ENCODE measurements at regions not wholly inside any gene's neighbourhood (a gene's known extent, or its start where the extent isn't known, plus 50 kb on each side); places are given as distances from the start of the nearest gene placed in this dataset.
A peak's percentile ranks its signal among the peaks of the same experiment; 100 is the strongest.
"Not testable (repeated sequence)": the region's sequence is repeated elsewhere in the genome, so short reads cannot be mapped to it uniquely, and the experiment has no call there.

DNA sequence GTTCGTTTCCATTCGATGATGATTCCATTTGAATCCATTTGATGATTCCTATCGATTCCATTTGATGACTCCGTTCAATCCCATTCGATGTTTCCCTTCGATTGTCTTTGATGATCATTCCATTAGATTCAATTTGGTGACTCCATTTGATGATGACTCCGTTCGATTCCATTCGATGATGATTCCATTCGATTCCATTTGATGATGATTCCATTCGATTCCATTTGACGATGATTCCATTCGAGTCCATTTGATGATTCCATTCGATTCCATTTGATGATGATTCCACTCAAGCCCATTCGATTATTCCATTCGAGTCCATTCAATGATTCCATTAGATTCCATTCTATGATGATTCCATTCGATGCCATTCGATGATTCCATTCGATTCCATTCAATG is 2730.6 kb downstream of the RPIA start:
- H3K4me2 ChIP-seq (ENCODE audit: insufficient read depth, low read length); H3K79me2 ChIP-seq (ENCODE audit: insufficient read depth, low read length); H4K20me1 ChIP-seq (ENCODE audit: insufficient read depth, low read length); H3K27me3 ChIP-seq (ENCODE audit: insufficient read depth, low read length); H3K9me3 ChIP-seq (ENCODE audit: low read depth, low read length); DNase-seq (ENCODE audit: insufficient read length, low spot score, missing footprints); H3K4me1 ChIP-seq (ENCODE audit: insufficient read depth, low read length); H3K36me3 ChIP-seq (ENCODE audit: insufficient read depth, low read length); H2AFZ ChIP-seq (ENCODE audit: low read length); H3K4me3 ChIP-seq (ENCODE audit: insufficient read depth, low read length); H3K27ac ChIP-seq (ENCODE audit: low read depth, low read length): not testable (repeated sequence)

DNA sequence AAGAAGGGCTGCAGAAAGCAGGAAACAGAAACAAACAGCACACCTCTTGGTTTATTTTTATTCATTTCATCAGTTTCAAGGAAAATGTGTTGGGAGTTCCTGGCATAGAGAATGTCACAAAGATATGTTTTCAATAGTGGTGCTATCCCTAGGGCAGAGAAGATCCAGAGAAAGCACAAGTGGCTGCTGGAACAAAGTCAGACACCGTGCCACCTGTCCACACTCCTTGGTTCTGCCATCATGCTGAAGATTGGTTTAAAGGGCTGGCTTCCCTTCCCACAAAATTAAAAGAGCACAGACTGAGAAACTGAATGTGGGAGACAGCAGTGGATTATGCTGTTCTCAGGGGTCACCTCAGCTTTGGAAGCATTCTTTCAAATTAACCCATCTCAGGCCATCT is 2735.7 kb downstream of the RPIA start:
- H3K4me1 ChIP-seq (ENCODE audit: insufficient read depth, low read length); H4K20me1 ChIP-seq (ENCODE audit: insufficient read depth, low read length); H3K27ac ChIP-seq (ENCODE audit: low read depth, low read length); DNase-seq (ENCODE audit: insufficient read length, low spot score, missing footprints); H3K4me3 ChIP-seq (ENCODE audit: insufficient read depth, low read length); H3K36me3 ChIP-seq (ENCODE audit: insufficient read depth, low read length); H3K79me2 ChIP-seq (ENCODE audit: insufficient read depth, low read length); H3K27me3 ChIP-seq (ENCODE audit: insufficient read depth, low read length); H3K4me2 ChIP-seq (ENCODE audit: insufficient read depth, low read length); H2AFZ ChIP-seq (ENCODE audit: low read length); H3K9me3 ChIP-seq (ENCODE audit: low read depth, low read length): not testable (repeated sequence)

DNA sequence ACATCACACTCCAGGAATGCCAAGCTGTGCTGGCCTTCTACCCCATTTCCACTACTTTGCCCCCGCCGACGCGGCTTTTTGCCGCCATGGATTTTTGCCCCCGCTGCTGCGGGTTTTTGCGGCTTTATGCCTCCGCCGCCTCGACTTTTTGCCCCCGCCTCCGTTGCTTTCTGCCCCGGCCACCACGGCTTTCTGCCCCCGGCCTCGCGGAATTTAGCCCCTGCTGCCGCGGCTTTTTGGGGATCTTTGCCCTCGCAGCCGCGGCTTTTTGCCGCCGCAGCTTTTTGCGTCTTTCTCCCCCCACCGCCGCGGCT is 2750.4 kb downstream of the RPIA start:
- H3K36me3 ChIP-seq (ENCODE audit: insufficient read depth, low read length); H3K4me1 ChIP-seq (ENCODE audit: insufficient read depth, low read length); H3K9me3 ChIP-seq (ENCODE audit: low read depth, low read length); H3K79me2 ChIP-seq (ENCODE audit: insufficient read depth, low read length); H4K20me1 ChIP-seq (ENCODE audit: insufficient read depth, low read length); H3K27ac ChIP-seq (ENCODE audit: low read depth, low read length); DNase-seq (ENCODE audit: insufficient read length, low spot score, missing footprints): not testable (repeated sequence)
- H3K4me2 ChIP-seq (ENCODE audit: insufficient read depth, low read length): peak overlapping the region; percentile 32
- H3K4me3 ChIP-seq (ENCODE audit: insufficient read depth, low read length): peak overlapping the region; percentile 48
- peak overlapping the region; percentile 41 for H2AFZ ChIP-seq (ENCODE audit: low read length)
- H3K27me3 ChIP-seq (ENCODE audit: insufficient read depth, low read length): peaks cover 14% of the 10 kb centered on the region

DNA sequence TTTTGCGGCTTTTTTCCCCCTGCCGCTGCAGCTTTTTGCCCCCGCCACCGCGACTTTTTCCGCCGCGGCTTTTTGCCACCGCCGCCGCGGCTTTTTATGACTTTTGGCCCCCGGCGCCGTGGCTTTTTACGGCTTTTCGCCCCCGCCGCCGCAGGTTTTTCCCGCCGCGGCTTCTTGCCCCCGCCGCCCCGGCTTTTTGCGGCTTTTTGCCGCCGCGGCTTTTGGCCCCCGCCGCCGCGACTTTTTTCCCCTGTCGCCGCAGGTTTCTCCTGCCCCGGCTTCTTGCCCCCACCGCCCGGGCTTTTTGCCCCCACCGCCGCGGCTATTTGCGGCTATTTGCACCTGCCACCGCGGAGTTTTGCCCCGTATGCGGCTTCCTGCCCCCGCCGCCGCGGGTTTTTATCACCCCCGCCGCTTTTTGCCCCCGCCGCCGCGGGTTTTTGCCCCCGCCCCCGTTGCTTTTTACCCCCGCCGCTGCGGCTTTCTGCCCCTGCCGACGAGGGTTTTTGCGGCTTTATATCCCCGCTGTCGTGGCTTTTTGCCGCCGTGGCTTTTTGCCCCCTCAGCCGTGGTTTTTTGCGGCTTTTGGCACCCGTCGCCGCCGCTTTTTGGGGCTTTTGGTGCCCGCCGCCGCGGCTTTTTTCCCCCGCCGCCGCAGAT is 2750.9 kb downstream of the RPIA start:
- peak; percentile 80 for DNase-seq (ENCODE audit: insufficient read length, low spot score, missing footprints)
- Histone ChIP-seq H3K36me3 (ENCODE audit: insufficient read depth, low read length) (no peaks in the 10 kb centered on the region), H2AFZ (ENCODE audit: low read length) (peak overlapping the region; percentile 41), H4K20me1 (ENCODE audit: insufficient read depth, low read length) (no peaks in the 10 kb centered on the region), H3K9me3 (ENCODE audit: low read depth, low read length) (no peaks in the 10 kb centered on the region), H3K4me3 (ENCODE audit: insufficient read depth, low read length) (peak overlapping the region; percentile 48), H3K79me2 (ENCODE audit: insufficient read depth, low read length) (no peaks in the 10 kb centered on the region), H3K4me1 (ENCODE audit: insufficient read depth, low read length) (no peaks in the 10 kb centered on the region), H3K27me3 (ENCODE audit: insufficient read depth, low read length) (peaks cover 14% of the 10 kb centered on the region), H3K27ac (ENCODE audit: low read depth, low read length) (no peak overlapping the region), H3K4me2 (ENCODE audit: insufficient read depth, low read length) (peak overlapping the region; percentile 32)
- TF ChIP-seq, protein P1, sequence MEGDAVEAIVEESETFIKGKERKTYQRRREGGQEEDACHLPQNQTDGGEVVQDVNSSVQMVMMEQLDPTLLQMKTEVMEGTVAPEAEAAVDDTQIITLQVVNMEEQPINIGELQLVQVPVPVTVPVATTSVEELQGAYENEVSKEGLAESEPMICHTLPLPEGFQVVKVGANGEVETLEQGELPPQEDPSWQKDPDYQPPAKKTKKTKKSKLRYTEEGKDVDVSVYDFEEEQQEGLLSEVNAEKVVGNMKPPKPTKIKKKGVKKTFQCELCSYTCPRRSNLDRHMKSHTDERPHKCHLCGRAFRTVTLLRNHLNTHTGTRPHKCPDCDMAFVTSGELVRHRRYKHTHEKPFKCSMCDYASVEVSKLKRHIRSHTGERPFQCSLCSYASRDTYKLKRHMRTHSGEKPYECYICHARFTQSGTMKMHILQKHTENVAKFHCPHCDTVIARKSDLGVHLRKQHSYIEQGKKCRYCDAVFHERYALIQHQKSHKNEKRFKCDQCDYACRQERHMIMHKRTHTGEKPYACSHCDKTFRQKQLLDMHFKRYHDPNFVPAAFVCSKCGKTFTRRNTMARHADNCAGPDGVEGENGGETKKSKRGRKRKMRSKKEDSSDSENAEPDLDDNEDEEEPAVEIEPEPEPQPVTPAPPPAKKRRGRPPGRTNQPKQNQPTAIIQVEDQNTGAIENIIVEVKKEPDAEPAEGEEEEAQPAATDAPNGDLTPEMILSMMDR (IDR thresholded peaks at IDR 0.05; ENCODE audit: extremely low read depth, low read depth, low read length): no peak

DNA sequence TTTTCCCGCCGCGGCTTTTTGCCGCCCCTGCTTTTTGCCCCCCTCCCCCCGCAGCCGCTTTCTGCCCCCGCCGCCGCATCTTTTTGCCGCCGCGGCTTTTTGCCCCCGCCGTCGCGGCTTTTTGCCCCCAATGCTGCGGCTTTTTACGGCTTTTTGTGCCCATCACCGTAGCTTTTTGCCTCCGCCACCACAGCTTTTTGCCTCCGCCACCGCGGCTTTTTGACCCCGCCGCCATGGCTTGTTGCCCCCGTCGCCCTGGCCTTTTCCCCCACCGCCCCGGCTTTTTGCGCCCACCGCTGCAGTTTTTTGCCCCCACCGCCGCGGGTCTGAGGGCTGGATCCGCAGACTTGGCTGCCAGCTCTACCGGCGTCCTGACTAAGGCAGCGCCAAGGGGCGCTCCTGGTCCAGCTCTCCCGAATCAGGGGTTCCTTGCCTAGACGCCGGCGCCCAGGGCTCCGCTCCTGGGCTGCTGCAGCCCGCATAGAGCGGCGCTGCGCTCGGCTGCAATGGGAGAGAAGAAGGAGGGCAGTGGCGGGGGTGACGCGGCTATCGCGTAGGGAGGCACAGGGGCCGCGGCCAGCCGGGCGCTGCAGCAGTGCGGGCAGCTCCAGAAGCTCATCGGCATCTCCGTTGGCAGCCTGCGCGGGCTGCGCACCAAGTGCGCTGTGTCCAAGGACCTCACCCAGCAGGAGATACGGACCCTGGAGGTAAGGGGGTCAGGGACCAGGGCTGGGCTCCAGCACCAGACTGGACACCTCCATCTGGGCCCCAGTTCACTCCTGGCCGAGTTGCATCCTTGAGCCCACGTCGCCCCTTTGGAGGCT is 2751.6 kb downstream of the RPIA start:
- not testable (repeated sequence) for H3K79me2 ChIP-seq (ENCODE audit: insufficient read depth, low read length); H3K27ac ChIP-seq (ENCODE audit: low read depth, low read length); H4K20me1 ChIP-seq (ENCODE audit: insufficient read depth, low read length); H3K4me2 ChIP-seq (ENCODE audit: insufficient read depth, low read length); H2AFZ ChIP-seq (ENCODE audit: low read length); H3K36me3 ChIP-seq (ENCODE audit: insufficient read depth, low read length); H3K4me1 ChIP-seq (ENCODE audit: insufficient read depth, low read length); H3K9me3 ChIP-seq (ENCODE audit: low read depth, low read length); DNase-seq (ENCODE audit: insufficient read length, low spot score, missing footprints)
- Histone ChIP-seq H3K4me3 (ENCODE audit: insufficient read depth, low read length) (peak overlapping the region; percentile 48), H3K27me3 (ENCODE audit: insufficient read depth, low read length) (peaks cover 14% of the 10 kb centered on the region)

DNA sequence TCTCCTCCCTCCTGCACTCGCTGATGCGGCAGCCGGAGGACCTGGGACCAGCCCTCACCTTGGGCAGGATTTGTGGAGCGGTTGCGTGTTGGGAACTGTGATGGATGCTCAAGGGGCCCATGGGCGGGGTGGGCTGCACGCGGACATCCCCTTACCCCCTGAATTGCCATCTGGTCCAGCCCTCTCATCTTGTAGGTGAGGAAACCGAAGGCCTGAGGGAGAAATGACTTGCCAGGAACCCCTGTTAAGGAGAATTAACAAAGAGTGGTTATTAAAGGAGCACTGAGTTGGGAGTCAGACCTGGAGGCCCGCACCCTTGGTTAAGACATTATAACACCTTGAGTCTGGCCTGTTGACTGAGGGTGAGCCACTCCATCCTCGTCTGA is 2752.2 kb downstream of the RPIA start:
- H4K20me1 ChIP-seq (ENCODE audit: insufficient read depth, low read length); DNase-seq (ENCODE audit: insufficient read length, low spot score, missing footprints); H3K9me3 ChIP-seq (ENCODE audit: low read depth, low read length); H3K27ac ChIP-seq (ENCODE audit: low read depth, low read length); H3K4me2 ChIP-seq (ENCODE audit: insufficient read depth, low read length); H3K4me1 ChIP-seq (ENCODE audit: insufficient read depth, low read length); H3K36me3 ChIP-seq (ENCODE audit: insufficient read depth, low read length); H3K4me3 ChIP-seq (ENCODE audit: insufficient read depth, low read length); H3K79me2 ChIP-seq (ENCODE audit: insufficient read depth, low read length); H2AFZ ChIP-seq (ENCODE audit: low read length): not testable (repeated sequence)
- peaks cover 14% of the 10 kb centered on the region for H3K27me3 ChIP-seq (ENCODE audit: insufficient read depth, low read length)

DNA sequence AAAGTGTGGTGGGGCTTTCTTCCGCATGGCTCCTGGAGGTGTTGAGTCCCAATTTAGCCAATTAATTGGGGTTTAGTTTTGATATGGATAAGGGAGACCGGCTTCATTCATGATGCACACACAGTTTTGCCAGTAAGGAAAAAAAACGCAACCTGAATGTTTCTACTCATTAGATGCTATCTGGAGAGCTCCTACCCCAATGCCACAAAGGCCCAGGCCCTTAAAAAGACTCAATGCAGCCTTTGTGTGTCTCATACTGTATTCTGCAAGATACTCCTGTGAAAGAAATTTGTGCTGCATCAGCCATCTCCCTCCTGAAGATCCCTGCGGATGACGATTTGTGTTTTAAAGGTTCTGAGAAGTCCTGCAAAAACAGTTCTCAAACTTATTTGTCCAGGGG is 2754.2 kb downstream of the RPIA start:
- not testable (repeated sequence) for H3K27ac ChIP-seq (ENCODE audit: low read depth, low read length); DNase-seq (ENCODE audit: insufficient read length, low spot score, missing footprints); H2AFZ ChIP-seq (ENCODE audit: low read length); H4K20me1 ChIP-seq (ENCODE audit: insufficient read depth, low read length); H3K4me3 ChIP-seq (ENCODE audit: insufficient read depth, low read length); H3K4me1 ChIP-seq (ENCODE audit: insufficient read depth, low read length); H3K9me3 ChIP-seq (ENCODE audit: low read depth, low read length); H3K36me3 ChIP-seq (ENCODE audit: insufficient read depth, low read length); H3K79me2 ChIP-seq (ENCODE audit: insufficient read depth, low read length); H3K4me2 ChIP-seq (ENCODE audit: insufficient read depth, low read length)
- H3K27me3 ChIP-seq (ENCODE audit: insufficient read depth, low read length): peaks cover 14% of the 10 kb centered on the region

DNA sequence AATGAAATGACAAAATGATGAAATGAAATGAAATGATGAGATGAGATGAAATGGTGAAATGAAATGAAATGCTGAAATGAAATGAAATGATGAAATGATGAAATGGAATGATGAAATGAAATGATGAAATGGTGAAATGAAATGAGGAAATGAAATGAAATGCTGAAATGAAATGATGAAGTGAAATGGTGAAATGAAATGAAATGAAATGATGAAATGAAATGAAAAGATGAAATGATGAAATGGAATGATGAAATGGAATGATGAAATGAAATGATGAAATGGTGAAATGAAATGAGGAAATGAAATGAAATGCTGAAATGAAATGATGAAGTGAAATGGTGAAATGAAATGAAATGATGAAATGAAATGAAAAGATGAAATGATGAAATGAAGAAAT is 2755.0 kb downstream of the RPIA start:
- H3K4me2 ChIP-seq (ENCODE audit: insufficient read depth, low read length); H3K9me3 ChIP-seq (ENCODE audit: low read depth, low read length); H2AFZ ChIP-seq (ENCODE audit: low read length); H3K4me1 ChIP-seq (ENCODE audit: insufficient read depth, low read length); H3K4me3 ChIP-seq (ENCODE audit: insufficient read depth, low read length); H3K27ac ChIP-seq (ENCODE audit: low read depth, low read length); DNase-seq (ENCODE audit: insufficient read length, low spot score, missing footprints); H4K20me1 ChIP-seq (ENCODE audit: insufficient read depth, low read length); H3K79me2 ChIP-seq (ENCODE audit: insufficient read depth, low read length); H3K36me3 ChIP-seq (ENCODE audit: insufficient read depth, low read length): not testable (repeated sequence)
- H3K27me3 ChIP-seq (ENCODE audit: insufficient read depth, low read length): peaks cover 14% of the 10 kb centered on the region

Data from osteoblast (primary cell).